GM18520 (cell line): ENCODE measurements at regions not wholly inside any gene's neighbourhood (a gene's known extent, or its start where the extent isn't known, plus 50 kb on each side); places are given as distances from the start of the nearest gene placed in this dataset.
A peak's percentile ranks its signal among the peaks of the same experiment; 100 is the strongest.

Source experiments
- ATAC-seq: cut with Tn5 transposase; IDR thresholded peaks from one replicate; pipeline ENCODE4 v1.9.1; 2021; ENCODE audit not compliant: unreplicated experiment

- no peak for ATAC-seq
Observed at GRCh38 chr4:89604951-89605350, 232.0 kb downstream of the SNCA start.

- no peak for ATAC-seq
Observed at GRCh38 chr4:89599026-89599425, 237.9 kb downstream of the SNCA start.

- ATAC-seq = no peak
Observed at GRCh38 chr4:89598602-89599001, 238.4 kb downstream of the SNCA start.

- ATAC-seq = no peak
Observed at GRCh38 chr4:89595125-89595789, 241.7 kb downstream of the SNCA start.

GRCh38 chr4:89590128-89590527 is 246.8 kb downstream of the SNCA start:
- no peak for ATAC-seq

- ATAC-seq = no peak
Observed at GRCh38 chr4:89588421-89588820, 248.5 kb downstream of the SNCA start.

- no peak for ATAC-seq
Observed at GRCh38 chr4:89587364-89587763, 249.6 kb downstream of the SNCA start.

- no peak for ATAC-seq
Observed at GRCh38 chr4:89586864-89587263, 250.1 kb downstream of the SNCA start.

- ATAC-seq = no peak
Observed at GRCh38 chr4:89586318-89586717, 250.6 kb downstream of the SNCA start.

- ATAC-seq = no peak
Observed at GRCh38 chr4:89582756-89583505, 254.0 kb downstream of the SNCA start.

- ATAC-seq = no peak
Observed at GRCh38 chr4:89579771-89580170, 257.2 kb downstream of the SNCA start.

GRCh38 chr4:89576246-89576645 is 260.7 kb downstream of the SNCA start:
- ATAC-seq = no peak

- no peak for ATAC-seq
Observed at GRCh38 chr4:89575840-89576239, 261.1 kb downstream of the SNCA start.

- no peak for ATAC-seq
Observed at GRCh38 chr4:89574176-89574575, 262.8 kb downstream of the SNCA start.

- no peak for ATAC-seq
Observed at GRCh38 chr4:89573656-89574055, 263.3 kb downstream of the SNCA start.

- no peak for ATAC-seq
Observed at GRCh38 chr4:89572224-89572858, 264.6 kb downstream of the SNCA start.

GRCh38 chr4:89570931-89571330 is 263.3 kb upstream of the GPRIN3 start:
- ATAC-seq = no peak

- no peak for ATAC-seq
Observed at GRCh38 chr4:89567936-89568335, 260.3 kb upstream of the GPRIN3 start.

GRCh38 chr4:89563431-89563830 is 255.8 kb upstream of the GPRIN3 start:
- ATAC-seq = peak; percentile 91

- ATAC-seq = no peak
Observed at GRCh38 chr4:89562746-89563145, 255.1 kb upstream of the GPRIN3 start.

- no peak for ATAC-seq
Observed at GRCh38 chr4:89561048-89561447, 253.4 kb upstream of the GPRIN3 start.

GRCh38 chr4:89558147-89558546 is 250.5 kb upstream of the GPRIN3 start:
- no peak for ATAC-seq
